Stimulated activated CD4-positive, alpha-beta T cell treated with anti-CD3 and anti-CD28 coated beads, Interleukin-1b, Interleukin-23, amount 100 ng/mL, for 48 hours (primary cell): ENCODE measurements at regions not wholly inside any gene's neighbourhood (a gene's known extent, or its start where the extent isn't known, plus 50 kb on each side); places are given as distances from the start of the nearest gene placed in this dataset.
A peak's percentile ranks its signal among the peaks of the same experiment; 100 is the strongest.

Experiments used
- DNase-seq: peaks from one replicate; pipeline ENCODE4 v3.0.0-alpha.2; 2020

- no peak for DNase-seq
Observed at GRCh38 chr11:113553235-113553634, 78.0 kb upstream of the DRD2 start.

- DNase-seq, result no peak
Observed at GRCh38 chr11:113552271-113552670, 77.1 kb upstream of the DRD2 start.

DNA sequence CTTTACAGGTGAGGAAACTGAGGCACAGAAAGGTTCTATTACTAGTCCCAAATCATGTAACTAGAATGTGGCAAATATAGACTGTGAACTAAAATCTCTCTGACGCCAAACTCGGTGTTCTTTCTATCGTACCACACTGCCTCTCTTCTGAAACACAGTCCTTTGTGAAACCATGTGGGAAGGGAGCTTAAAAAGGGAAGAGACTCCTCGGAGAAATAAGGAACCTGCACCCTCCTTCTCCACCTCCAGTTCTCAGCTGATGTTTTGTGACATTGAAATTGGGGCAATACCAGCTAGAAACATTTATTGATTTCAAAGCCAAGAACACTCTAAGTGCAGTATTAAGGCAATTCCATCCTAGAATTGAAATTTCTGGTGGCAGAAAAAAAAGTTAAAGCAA, 76.4 kb upstream of the DRD2 start:
- DNase-seq, result no peak

DNA sequence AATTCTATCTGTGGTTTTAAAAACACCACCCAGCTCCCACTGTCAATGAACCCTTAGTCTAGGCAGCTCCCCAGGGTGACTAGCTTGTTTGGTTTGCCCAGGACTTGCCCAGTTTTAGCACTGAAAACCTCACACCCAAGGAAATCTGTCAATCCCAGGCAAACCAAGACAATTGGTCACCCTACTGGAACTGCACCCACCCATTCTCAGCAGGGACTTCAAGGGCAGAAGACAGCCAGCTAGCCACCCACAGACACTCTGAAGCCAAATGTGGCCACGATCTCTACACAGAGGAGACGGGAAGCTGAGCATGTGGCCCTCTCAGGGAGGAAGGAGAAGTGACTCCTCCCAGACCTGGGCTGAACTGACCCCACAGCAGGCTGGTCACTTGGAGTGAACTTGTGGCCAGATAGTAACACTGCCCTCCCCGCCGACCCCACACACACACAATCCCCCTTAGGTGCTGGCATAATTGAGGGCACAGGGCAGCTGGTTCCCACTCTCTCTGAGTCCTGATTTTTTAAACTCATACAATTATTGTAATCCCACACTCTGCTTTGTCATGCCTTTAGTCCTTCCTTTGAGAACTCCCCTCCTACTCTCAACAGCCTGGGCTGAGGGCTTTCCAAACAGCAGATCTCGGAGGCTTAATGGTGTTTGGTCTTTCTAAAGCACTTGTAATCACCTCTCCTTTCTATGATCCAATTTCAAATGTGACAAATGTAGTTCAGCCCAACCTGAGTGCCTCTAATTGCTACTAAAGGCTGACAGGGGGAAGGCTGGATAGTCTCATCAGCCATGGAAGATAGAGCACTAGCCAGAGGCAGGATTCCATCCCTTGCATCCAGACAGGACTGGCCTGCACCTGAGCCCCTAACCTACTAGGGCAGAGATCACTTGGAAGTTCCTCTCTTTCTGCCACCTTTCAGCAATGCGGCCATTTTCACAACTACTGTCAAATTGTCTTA, 74.7 kb upstream of the DRD2 start:
- no peak for DNase-seq

GRCh38 chr11:113549061-113549460, 73.9 kb upstream of the DRD2 start:
- no peak for DNase-seq

- no peak for DNase-seq
Observed at GRCh38 chr11:113547739-113548138, 72.5 kb upstream of the DRD2 start.

DNA sequence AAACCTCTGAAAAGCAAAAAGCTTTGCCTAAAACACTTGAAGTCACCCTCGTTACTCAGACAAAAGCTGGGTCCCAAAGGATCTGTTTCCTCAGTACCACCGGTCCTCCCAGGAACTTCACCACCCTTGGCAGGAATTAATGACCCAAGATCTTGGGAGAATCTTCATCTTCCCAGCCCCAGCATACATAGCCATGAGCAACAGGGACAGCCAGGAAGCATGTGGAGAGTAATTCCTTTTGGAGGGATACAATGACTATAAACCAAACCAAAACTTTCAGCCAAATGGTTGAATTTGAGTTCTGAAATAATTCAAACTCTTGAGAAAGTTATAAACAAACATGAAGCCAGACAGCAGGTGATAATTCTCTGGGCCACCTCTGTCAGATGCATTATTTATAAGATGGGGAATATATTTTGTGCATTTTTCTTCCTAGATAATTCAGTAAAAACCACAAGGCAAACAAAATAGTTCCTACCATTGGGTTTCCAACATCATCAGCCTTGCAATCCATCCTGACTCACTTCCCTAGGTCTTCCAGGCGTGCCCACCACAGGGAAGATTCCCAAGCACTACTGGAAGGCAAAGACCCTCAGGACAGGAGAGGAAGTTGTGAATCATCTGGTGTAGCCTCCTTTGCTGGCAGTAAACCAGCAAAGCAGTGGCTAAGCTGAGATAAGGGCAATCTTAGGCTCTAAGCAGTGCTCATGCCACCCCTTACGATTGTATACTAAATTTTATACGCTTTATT, 71.7 kb upstream of the DRD2 start:
- no peak for DNase-seq

GRCh38 chr11:113542420-113542819, 67.2 kb upstream of the DRD2 start:
- no peak for DNase-seq

DNA sequence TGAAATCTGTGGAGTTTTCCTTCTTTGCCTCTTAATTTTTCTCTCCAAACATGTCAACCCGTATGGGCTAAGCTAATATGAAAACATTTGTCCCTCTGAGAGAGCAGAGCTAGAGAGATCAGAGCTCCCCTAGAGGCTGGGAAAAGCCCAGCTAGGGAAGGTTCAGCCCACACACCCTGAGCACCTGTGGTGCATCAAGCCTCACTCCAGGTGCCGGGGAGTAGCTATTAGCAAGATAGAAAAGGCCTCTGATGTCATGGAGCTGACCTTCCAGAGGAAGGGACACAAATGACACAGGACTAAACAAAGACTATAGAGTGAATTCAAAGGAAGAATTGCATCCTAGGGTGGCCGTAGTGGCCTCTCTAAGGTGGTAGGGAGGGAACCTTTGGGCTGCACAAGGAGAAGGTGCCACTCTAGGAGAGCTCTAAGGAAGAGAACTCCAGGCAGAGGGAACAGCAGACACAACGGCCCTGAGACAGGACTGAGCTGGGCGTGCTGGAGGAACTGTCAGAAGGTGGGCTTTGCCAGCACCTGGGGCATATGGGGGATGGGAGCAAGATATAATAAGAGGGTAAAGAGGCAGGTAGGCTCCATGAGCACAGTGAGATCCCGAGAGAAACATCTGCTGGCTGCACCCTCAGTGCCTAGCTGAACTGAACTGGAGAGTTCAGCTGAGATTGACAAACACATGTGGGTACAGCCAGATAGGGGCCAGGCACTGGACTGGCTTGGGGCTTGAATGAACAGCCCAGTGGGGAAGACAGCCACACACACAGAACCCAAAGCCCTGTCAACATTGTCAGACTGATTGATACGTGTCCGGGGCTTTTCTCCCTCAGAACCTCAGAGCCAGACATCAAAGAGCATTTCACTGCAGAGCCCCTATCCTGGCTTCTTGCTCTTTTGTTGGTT, 65.5 kb upstream of the DRD2 start:
- DNase-seq, result no peak

GRCh38 chr11:113538451-113539412, 63.5 kb upstream of the DRD2 start:
- DNase-seq, result no peak

DNA sequence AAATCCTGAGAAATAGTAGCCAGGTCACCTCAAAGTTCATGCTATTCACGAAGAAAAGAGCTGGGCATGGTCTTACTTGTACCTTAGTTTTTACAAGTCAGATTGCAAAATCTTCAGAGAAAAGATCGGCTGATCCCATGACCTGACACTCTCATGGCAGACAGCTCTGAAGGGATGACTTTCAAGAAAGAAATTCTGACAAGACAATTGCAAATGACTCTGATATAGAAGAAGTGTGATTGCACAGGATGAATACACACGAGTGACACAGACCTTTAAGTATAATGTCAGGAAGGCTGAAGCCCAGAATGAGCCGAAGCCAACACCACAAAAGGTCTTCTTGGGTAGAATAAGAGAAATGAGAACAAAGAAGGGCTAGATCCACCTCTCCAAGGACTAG, 59.4 kb upstream of the DRD2 start:
- DNase-seq, result no peak

GRCh38 chr11:113533425-113533698, 58.2 kb upstream of the DRD2 start:
- no peak for DNase-seq

DNA sequence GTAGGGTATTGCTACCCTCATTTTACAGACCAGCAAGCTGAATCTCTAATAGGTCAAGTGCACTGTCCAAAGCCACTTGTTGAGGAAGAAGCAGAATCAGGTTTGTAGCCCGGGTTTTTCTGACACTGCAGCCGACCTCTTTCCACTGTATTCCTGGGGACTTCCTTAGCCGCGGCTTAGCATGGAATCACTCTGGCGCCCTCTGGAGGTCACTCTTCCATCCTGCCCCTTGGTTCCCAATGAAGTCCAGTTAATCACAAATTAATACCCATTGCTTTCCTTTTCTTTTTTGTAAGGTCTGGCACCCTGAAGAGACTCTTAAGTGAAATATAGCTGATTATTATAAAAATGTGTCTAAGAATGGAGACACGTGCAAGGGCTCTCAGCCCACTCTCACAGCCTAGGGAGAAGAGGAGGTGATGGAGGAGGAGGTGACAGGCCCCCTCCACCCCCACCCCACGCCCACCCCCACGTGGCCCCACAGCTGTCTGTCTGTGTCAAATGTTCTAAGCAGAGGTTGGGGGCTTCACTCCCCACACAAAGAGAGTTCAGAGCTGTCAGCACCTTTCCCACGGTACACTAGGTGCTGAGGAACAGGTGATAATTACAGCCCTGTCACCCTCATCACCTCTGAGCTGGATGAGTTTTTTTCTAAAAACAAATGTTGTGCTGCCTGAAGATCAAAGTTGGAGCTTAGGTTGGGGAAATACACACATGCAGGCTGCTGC, 57.7 kb upstream of the DRD2 start:
- DNase-seq, result peak; percentile 45

- no peak for DNase-seq
Observed at GRCh38 chr11:113531575-113532451, 56.6 kb upstream of the DRD2 start.

GRCh38 chr11:113531083-113531482, 55.9 kb upstream of the DRD2 start:
- no peak for DNase-seq

GRCh38 chr11:113529606-113530005, 54.4 kb upstream of the DRD2 start:
- DNase-seq, result no peak

DNA sequence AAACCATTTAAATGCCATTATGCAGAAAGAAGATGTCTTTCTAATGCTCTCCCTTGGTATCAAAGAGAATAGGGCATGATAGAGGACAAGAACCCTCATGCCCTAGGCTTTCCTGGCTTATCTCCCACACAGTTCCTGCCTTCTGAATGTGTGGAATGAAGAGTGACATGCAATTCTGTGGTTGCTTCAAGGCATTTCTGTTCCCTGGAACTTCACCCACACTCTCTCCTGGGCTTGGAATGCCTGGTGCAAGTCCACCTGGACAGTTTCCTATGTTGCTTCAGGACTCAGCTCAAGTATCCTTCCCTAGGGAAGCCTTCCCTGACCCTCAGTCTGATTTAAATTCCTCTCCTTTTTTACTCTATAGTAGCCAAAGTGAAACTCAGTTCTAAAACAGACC, 53.8 kb upstream of the DRD2 start:
- no peak for DNase-seq

GRCh38 chr11:113526521-113526920, 51.3 kb upstream of the DRD2 start:
- no peak for DNase-seq
